NB4 (cell line): ENCODE measurements at regions not wholly inside any gene's neighbourhood (a gene's known extent, or its start where the extent isn't known, plus 50 kb on each side); places are given as distances from the start of the nearest gene placed in this dataset.

Source experiments
- MAX ChIP-seq: IDR thresholded peaks from 2 replicates; pipeline ENCODE4 v1.6.1; 2011; ENCODE audit warnings: low read depth, low read length
- POLR2A ChIP-seq: IDR thresholded peaks from 2 replicates; pipeline ENCODE4 v1.6.1; 2011; ENCODE audit warnings: mild to moderate bottlenecking; ENCODE audit not compliant: insufficient read length; ENCODE audit errors: extremely low read depth

- no peak for TF ChIP-seq POLR2A
- TF ChIP-seq MAX = no peak
Measured at GRCh38 chr1:161427733-161428516, 60.2 kb upstream of the CFAP126 start.
